HL-60 (cell line): ENCODE measurements at regions not wholly inside any gene's neighbourhood (a gene's known extent, or its start where the extent isn't known, plus 50 kb on each side); places are given as distances from the start of the nearest gene placed in this dataset.

Experiments
- DNase-seq, 2 experiments: peaks; one replicate each; pipeline ENCODE4 v3.0.0-alpha.2; 2010 to 2020; ENCODE audit warnings: low read depth in 1 of 2, low spot score in 1 of 2
- H3K27ac ChIP-seq: fragments of 250-450 bp; sonication (Bioruptor Pico); replicated peaks from 2 replicates; pipeline ENCODE4 v1.5.1; 2020; ENCODE audit warnings: mild to moderate bottlenecking, moderate library complexity
- H3K27me3 ChIP-seq: fragments of 250-450 bp; sonication (Bioruptor Pico); 2 replicates; pipeline ENCODE4 v1.5.1; 2021; ENCODE audit warnings: mild to moderate bottlenecking, moderate library complexity; ENCODE audit not compliant: insufficient read depth, poor library complexity, severe bottlenecking
- H3K4me3 ChIP-seq: replicated peaks from 2 replicates; pipeline ENCODE4 v1.5.1; 2011; ENCODE audit warnings: mild to moderate bottlenecking, control low read depth, low read length; ENCODE audit not compliant: insufficient read depth
- GABPA ChIP-seq: IDR thresholded peaks from 2 replicates; pipeline ENCODE4 v1.6.1; 2012; ENCODE audit warnings: low read depth
- POLR2AphosphoS5 ChIP-seq: IDR thresholded peaks from 2 replicates; pipeline ENCODE4 v1.6.1; 2012; ENCODE audit warnings: low read depth
- REST ChIP-seq: IDR thresholded peaks from 2 replicates; pipeline ENCODE4 v1.6.1; 2012; ENCODE audit warnings: low read depth; ENCODE audit not compliant: insufficient replicate concordance
- SPI1 ChIP-seq: IDR thresholded peaks from 2 replicates; pipeline ENCODE4 v1.6.1; 2012; ENCODE audit warnings: low read depth, mild to moderate bottlenecking, borderline replicate concordance
- TF ChIP-seq, protein P1 (sequence below): IDR thresholded peaks from one replicate; pipeline ENCODE4 v1.5.1; 2011; ENCODE audit warnings: low read length, control low read depth, inconsistent platforms; ENCODE audit not compliant: insufficient read depth

DNA sequence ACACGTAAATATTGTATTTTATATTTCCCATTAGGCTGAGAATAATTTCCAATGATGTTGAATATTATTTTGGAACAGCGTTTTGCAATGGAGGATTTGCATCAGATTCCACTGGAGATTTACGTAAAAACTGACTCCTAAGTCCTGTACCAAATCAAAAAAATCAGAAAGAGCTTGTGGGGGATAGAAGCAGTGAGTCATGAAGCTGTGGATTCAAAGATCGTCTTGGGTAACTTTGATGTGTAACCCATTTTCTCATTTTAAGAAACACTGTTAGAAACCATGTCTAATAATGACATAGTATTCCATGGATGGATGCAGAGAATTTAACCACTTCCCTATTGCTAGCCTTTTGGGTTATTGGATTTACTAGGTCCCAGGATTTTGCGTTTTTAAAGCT is 158.6 kb downstream of the INHBA start:
- no peak for DNase-seq

DNA sequence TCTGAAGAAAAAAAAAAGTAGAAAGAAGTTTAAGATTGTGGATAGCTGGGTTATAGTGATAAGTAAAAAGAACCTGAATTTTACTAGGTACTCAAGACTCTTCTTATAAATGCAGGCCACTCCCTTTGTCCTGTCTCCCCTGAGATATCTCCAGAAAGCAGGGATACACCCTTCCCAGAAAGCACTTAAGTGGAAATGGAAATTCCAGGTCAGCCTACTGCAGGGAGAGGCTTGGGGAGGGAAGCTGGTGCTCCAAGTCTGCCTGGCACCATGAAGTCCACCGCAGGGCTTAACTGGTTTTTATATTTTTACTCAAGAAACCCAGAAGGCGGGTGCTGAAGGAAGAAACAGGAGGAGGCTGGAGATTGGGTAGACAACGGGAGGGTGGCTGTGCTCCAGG is 162.3 kb downstream of the INHBA start:
- H3K27ac ChIP-seq: no peak overlapping the region
- no peak overlapping the region for H3K4me3 ChIP-seq
- no peaks in the 10 kb centered on the region for H3K27me3 ChIP-seq
- no peak for DNase-seq
- TF ChIP-seq SPI1: no peak
- TF ChIP-seq POLR2AphosphoS5: no peak
- no peak for TF ChIP-seq GABPA
- TF ChIP-seq, protein P1, sequence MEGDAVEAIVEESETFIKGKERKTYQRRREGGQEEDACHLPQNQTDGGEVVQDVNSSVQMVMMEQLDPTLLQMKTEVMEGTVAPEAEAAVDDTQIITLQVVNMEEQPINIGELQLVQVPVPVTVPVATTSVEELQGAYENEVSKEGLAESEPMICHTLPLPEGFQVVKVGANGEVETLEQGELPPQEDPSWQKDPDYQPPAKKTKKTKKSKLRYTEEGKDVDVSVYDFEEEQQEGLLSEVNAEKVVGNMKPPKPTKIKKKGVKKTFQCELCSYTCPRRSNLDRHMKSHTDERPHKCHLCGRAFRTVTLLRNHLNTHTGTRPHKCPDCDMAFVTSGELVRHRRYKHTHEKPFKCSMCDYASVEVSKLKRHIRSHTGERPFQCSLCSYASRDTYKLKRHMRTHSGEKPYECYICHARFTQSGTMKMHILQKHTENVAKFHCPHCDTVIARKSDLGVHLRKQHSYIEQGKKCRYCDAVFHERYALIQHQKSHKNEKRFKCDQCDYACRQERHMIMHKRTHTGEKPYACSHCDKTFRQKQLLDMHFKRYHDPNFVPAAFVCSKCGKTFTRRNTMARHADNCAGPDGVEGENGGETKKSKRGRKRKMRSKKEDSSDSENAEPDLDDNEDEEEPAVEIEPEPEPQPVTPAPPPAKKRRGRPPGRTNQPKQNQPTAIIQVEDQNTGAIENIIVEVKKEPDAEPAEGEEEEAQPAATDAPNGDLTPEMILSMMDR: no peak
- TF ChIP-seq REST: no peak

More for the DNA sequence above, 158.6 kb downstream of the INHBA start:
- Histone ChIP-seq H3K27ac (no peak overlapping the region), H3K27me3 (no peaks in the 10 kb centered on the region), H3K4me3 (no peak overlapping the region)
- TF ChIP-seq GABPA: no peak
- no peak for TF ChIP-seq REST
- TF ChIP-seq, protein P1: no peak
- no peak for TF ChIP-seq POLR2AphosphoS5
- TF ChIP-seq SPI1: no peak

- Histone ChIP-seq H3K27ac (no peak overlapping the region), H3K27me3 (no peaks in the 10 kb centered on the region), H3K4me3 (no peak overlapping the region)
- TF ChIP-seq POLR2AphosphoS5 (no peak), GABPA (no peak), SPI1 (no peak), REST (no peak)
- TF ChIP-seq, protein P1: no peak
- no peak for DNase-seq
Observed at GRCh38 chr7:41538810-41539724, 163.8 kb downstream of the INHBA start.
